ENCODE measurements at regions not wholly inside any gene's neighbourhood (a gene's known extent, or its start where the extent isn't known, plus 50 kb on each side); places are given as distances from the start of the nearest gene placed in this dataset.

GRCh38 chr20:40232273-40232672, 456.8 kb downstream of the MAFB start:
- DNase-seq (ENCODE audit: low spot score): no peak

DNA sequence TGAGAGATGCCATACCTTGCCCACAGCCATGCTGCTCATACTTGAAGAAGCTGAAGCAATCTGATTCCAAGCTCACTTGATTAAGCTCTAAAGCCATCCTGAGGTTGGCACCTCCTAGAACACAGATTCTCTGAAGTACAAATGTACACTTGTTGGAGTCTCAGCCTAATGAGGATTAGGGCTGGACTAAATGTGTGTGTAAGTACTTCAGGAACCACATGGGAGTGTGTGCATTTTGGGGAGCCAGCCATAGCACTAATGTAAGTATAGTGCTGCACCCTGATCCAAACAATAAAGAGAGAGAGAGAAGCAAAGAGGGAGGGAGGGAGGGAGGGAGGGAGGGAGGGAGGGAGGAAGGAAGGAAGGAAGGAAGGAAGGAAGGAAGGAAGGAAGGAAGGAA, 458.6 kb downstream of the MAFB start:
- DNase-seq (ENCODE audit: low spot score): no peak

- DNase-seq (ENCODE audit: low spot score): no peak
Observed at GRCh38 chr20:40225596-40225995, 463.4 kb downstream of the MAFB start.

GRCh38 chr20:40223810-40224209, 465.2 kb downstream of the MAFB start:
- no peak for DNase-seq (ENCODE audit: low spot score)

GRCh38 chr20:40218971-40219370, 470.1 kb downstream of the MAFB start:
- no peak for DNase-seq (ENCODE audit: low spot score)

DNA sequence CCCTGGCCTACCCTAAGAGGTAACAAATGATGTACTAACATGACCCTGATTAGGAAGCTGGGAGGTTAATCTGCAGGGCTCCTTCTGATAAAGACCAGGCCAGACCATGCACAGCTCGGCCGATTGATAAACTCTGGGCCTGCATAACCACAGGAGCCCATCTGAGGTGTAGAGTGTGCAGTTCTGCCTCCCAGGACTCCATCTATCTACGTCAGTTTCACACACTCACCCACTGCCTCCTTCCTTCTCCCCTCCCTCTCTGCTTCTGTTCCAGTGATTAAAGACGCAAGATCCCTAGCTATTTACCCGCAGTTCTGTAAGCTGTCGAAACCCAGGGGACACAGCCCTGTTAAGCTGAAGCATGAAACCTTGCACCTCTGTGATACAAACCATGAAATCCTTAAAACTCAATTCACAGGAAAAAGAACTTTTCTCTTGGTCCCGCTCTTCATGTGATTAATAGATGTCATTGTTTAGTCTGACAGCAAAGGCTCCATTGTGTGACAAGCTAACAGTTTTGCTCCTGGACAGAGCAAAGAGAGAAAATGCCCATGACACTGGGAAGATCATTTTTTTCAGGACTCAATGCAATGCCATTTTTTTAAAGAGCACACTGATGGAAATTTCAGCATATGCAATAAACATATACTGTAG, 470.6 kb downstream of the MAFB start:
- DNase-seq (ENCODE audit: low spot score): no peak

DNA sequence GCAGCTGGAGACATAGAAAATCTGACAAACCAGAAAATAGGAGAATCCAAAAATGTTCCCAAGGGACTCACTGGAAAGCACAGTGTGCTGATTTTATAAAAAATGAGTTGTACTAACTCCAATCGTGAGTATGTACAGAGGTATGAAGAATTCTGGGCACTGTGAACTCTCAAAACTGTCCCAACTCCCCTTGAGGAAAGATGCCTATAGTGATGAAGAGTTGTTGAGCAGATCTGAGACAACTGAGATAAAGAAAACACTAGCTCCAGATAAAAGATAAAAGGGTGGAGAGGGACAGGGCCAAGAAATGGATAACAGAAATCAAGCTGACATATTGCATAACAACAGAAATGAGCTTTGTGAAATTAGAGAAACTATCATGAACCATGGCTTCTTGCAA, 481.4 kb downstream of the MAFB start:
- DNase-seq (ENCODE audit: low spot score): no peak

- DNase-seq (ENCODE audit: low spot score): no peak
Observed at GRCh38 chr20:40205971-40206370, 483.1 kb downstream of the MAFB start.

GRCh38 chr20:40203032-40203431, 486.0 kb downstream of the MAFB start:
- no peak for DNase-seq (ENCODE audit: low spot score)

GRCh38 chr20:40197691-40198090, 491.3 kb downstream of the MAFB start:
- no peak for DNase-seq (ENCODE audit: low spot score)

- no peak for DNase-seq (ENCODE audit: low spot score)
Observed at GRCh38 chr20:40196846-40197436, 492.1 kb downstream of the MAFB start.

- no peak for DNase-seq (ENCODE audit: low spot score)
Observed at GRCh38 chr20:40195742-40196141, 493.3 kb downstream of the MAFB start.

DNA sequence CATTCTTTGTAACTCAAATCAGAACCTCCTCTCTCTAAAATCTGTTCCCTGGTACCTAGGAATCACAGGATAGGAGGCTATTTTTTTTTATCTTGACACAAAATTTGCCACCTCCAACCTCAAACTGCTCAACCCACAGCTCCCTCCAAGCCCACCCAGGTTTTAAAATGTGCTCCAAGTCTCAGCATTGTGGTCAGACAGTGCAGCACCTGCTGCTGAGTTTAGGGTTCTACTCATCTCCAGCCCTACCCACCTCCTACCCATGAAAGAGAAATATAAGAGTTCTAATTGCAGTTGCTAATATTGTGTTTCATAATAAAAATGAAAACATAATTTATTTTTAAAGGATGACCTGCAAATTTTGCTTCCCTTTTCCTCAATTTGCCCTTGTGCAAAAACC, 496.5 kb downstream of the MAFB start:
- no peak for DNase-seq (ENCODE audit: low spot score)

- DNase-seq (ENCODE audit: low spot score): no peak
Observed at GRCh38 chr20:40192081-40192480, 497.0 kb downstream of the MAFB start.

GRCh38 chr20:40191573-40191972, 497.5 kb downstream of the MAFB start:
- no peak for DNase-seq (ENCODE audit: low spot score)

DNA sequence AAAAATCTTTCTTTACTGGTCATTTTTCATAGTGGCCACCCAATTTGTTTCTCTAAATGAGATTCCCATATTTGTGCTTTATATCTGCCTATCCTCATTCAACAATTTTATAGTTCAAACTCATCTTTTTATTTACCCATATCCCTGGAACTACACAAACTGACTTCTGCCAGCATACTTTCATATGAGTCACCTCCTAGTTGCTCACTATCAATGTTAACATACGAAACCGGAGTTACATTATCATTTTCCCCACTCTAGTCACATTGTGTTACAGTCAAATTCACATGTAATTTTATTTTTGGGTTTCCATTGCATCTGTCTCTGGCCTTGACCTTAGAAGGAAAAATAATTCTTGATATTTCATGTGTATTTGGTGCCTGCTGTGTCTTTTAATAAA, 499.4 kb downstream of the MAFB start:
- DNase-seq (ENCODE audit: low spot score): no peak

GRCh38 chr20:40188319-40188718, 500.7 kb downstream of the MAFB start:
- no peak for DNase-seq (ENCODE audit: low spot score)

DNA sequence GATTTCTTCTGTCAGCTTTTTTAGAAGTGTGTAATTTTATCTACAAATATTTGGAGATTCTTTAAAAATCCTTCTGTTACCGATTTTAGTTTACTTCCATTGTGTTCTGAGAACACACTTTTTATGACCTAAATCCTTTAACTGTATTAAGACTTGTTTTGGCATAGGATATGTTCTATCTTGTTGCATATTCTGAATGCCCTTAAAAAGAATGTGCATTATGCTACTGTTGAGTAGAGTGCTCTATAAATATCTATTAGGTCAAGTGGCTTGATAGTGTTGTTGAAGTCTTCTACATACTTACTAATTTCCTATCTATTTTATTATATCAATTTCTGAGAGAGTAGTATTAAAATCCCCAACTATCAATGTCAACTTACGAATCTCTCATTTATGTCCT, 502.2 kb downstream of the MAFB start:
- no peak for DNase-seq (ENCODE audit: low spot score)

- DNase-seq (ENCODE audit: low spot score): no peak
Observed at GRCh38 chr20:40181676-40182075, 507.4 kb downstream of the MAFB start.

GRCh38 chr20:40176098-40176841, 512.8 kb downstream of the MAFB start:
- DNase-seq (ENCODE audit: low spot score): no peak

DNA sequence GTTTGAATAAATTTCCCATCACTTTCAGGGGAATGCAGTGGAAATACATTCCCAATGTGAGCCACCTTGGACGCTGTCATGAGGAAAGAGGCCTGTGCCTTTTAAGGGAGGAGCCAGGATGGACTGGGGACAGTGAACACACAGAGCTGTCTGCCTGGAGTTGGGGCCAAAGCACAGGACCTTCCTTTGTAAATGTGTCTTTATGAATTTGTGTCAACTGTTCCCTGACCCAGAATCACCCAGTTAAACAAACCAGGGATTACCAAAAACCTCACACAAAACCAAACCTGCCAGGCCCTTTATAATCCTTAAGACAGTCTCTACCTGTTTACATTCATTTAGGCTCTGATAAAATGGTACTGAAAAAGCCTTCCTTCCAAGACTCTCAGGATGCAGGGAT, 513.7 kb downstream of the MAFB start:
- no peak for DNase-seq (ENCODE audit: low spot score)

GRCh38 chr20:40173872-40174271, 515.2 kb downstream of the MAFB start:
- DNase-seq (ENCODE audit: low spot score): no peak

DNA sequence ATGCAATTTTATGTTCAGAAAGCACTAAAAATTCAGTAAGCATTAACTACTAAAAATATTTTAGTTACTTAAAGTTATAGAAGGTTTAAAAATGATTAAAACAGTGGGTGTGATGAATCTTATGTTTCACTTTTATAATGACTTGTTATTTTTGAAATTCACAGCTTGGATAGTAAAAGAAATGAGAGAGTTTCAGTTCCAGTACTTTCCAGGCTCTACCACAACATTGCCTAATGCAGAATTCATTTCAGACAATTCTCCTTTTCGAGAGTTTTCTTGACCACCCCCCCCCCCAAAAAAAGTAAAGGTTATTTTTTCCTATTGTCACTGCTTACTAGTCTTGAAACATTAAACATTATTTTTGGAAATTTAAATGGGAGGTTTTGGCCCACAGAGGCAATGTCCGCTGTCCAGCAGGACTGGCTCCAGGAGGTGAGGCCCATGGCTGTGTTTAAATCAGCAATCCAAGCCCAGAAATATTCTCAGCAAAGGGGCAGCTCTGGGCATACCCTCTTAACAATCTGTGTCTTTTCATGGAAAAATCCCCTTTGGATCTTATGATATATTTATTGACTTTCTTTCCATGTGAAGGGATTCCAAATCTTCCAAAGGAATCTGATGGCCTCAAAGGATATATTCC, 519.9 kb downstream of the MAFB start:
- DNase-seq (ENCODE audit: low spot score): no peak

Measured in hepatic stellate cell (primary cell).